GM13977 (cell line): ENCODE measurements at regions not wholly inside any gene's neighbourhood (a gene's known extent, or its start where the extent isn't known, plus 50 kb on each side); places are given as distances from the start of the nearest gene placed in this dataset.

Experiments used
- DNase-seq: peaks from one replicate; pipeline ENCODE4 v3.0.0; 2012; ENCODE audit warnings: low spot score
- CTCF ChIP-seq: IDR thresholded peaks from 2 replicates; pipeline ENCODE4 v1.5.1; 2012; ENCODE audit warnings: mild to moderate bottlenecking, control low read depth; ENCODE audit not compliant: insufficient read depth; ENCODE audit errors: extremely low read depth, missing control alignments
- in situ Hi-C: fragments of 300-500 bp; cut with MboI; formaldehyde crosslinking; loops from one replicate; pipeline ENCODE4 v1.12.0; 2022; ENCODE audit warnings: low sequenced_read_pairs, low pct_unique_long_range_greater_than_20kb, mixed read lengths, inconsistent platforms; ENCODE audit not compliant: unreplicated experiment

- no peak for DNase-seq
- TF ChIP-seq CTCF = no peak
- in situ Hi-C loops = no loop called here
Observed at GRCh38 chr4:74608151-74608949, 163.4 kb downstream of the AREG start.

GRCh38 chr4:74610491-74610890 lies 165.6 kb downstream of the AREG start:
- in situ Hi-C loops = no loop called here
- no peak for DNase-seq
- no peak for TF ChIP-seq CTCF

- TF ChIP-seq CTCF = no peak
- no peak for DNase-seq
- in situ Hi-C loops = no loop called here
Observed at GRCh38 chr4:74612837-74613236, 167.9 kb downstream of the AREG start.

GRCh38 chr4:74613266-74613665 lies 168.3 kb downstream of the AREG start:
- TF ChIP-seq CTCF = no peak

GRCh38 chr4:74615411-74615810 lies 170.5 kb downstream of the AREG start:
- DNase-seq = no peak
- in situ Hi-C loops = no loop called here
- no peak for TF ChIP-seq CTCF

More at GRCh38 chr4:74613266-74613665, 168.3 kb downstream of the AREG start:
- in situ Hi-C loops = no loop called here
- DNase-seq = no peak

GRCh38 chr4:74618166-74618565 lies 173.2 kb downstream of the AREG start:
- in situ Hi-C loops = no loop called here

More at GRCh38 chr4:74618166-74618565, 173.2 kb downstream of the AREG start:
- DNase-seq = no peak
- no peak for TF ChIP-seq CTCF
